SKM-1 treated with dmso at 0.1 percent for 144 hours (cell line): ENCODE measurements at regions not wholly inside any gene's neighbourhood (a gene's known extent, or its start where the extent isn't known, plus 50 kb on each side); places are given as distances from the start of the nearest gene placed in this dataset.

Source experiments
- DNase-seq: peaks from one replicate; lab custom pipeline; 2025; ENCODE audit not compliant: unreplicated experiment; lab: John Stamatoyannopoulos, UW

DNA sequence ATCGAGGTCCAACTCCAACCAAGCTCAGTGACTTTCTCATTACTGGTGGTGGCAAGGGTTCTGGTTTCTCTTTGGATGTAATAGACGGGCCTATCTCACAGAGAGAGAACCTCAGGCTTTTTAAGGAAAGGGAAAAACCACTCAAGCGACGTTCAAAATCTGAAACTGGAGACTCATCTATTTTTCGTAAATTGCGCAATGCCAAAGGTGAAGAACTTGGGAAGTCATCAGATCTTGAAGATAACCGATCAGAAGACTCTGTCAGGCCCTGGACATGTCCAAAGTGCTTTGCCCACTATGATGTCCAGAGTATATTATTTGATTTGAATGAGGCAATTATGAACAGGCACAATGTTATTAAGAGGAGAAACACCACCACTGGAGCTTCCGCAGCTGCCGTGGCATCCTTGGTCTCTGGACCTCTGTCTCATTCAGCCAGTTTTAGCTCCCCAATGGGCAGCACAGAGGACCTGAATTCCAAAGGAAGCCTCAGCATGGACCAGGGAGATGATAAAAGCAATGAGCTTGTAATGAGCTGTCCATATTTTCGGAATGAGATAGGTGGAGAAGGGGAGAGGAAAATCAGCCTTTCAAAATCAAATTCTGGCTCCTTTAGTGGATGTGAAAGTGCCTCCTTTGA, 343.5 kb upstream of the RGS6 start:
- DNase-seq, result no peak

DNA sequence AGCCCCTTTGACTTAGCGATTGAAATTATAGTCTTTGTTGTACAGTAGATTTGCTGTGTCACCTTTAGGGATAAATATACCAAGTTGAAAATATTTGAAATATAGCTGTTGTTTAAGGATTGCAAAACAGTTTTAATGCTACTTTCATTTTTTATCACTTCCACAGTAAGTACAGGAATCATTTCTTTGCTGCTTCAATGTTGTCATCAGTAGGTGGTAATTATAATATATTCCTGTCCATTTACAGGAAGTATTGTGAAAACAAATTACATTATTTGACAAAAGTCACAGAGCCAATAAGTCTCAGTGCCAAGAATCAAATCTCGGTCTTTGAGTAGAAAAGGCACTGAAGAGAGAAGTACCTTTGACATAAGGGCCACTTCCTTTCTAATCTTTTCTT, 342.6 kb upstream of the RGS6 start:
- DNase-seq, result no peak

DNA sequence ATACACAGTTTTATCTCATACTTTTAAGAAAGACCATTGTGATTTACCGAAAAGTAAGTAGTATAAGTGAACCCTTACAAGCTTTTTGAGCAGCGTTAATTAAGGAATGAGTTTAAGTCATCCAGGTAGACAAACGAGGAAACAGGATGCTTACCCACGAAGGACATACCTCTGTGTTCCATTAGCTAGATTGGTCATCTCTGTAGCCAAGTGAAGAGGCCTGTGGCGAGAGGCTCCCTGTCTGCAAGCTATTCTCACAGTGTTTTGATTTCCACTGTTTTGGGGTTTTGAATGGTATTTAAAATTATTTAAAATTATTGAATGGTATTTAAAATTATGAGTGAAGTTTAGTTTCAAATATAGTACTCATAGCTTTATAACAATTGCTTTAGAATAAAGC, 342.1 kb upstream of the RGS6 start:
- DNase-seq, result no peak

DNA sequence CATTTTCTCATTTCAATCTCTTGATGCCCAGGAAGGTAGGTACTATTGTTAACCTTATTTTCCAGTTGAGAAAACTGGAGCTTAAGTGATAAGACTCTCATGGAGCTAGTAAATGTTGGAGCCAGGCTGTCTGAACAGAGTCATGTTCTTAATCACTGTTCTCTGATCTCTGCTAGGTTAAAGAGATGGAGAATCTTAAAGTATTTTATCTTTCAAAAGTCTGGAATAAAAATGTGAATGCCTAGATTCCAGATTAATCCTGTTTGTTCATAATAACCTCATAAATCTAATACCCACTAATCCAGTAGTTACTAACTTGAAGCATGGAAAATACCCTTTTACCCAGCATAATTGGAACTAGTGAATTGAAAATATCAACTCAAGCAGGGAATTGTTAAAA, 341.0 kb upstream of the RGS6 start:
- no peak for DNase-seq

DNA sequence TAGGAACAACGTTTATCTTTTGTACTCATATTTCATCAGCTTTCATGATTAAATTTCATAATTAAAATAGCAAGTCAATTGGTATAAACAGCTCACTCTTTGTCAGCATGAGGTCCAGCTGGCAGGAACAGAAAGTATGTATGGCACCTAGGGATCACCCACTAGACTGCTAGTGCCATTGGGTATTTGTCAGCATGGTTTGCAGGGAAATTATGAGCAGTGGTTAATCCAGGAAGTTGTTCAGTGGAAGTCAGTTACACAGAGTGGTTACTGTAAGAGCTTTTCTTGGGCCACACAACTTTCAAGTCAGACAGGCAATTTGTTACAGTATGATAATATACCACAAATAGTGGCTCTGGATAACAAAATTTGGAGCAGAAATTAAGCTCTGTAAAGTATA, 340.3 kb upstream of the RGS6 start:
- peak; percentile 1 for DNase-seq

DNA sequence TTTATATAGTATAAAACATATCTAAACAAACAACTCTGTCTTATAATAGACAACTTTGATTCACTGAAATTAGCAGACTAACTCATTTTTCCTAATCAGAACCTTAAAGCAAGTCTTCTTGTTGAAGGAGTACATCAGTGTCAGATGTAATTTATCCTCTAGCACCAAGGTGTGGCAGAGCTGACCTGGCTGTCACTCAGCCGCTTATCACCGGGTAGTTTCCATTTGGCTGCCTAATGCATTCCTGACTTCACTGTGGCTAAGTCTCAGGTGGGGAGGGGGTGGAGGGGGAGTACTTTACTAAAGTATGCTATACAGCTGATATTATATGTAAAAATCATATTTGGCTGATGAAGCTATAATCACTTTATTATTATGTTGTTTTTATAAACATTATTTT, 339.9 kb upstream of the RGS6 start:
- DNase-seq, result no peak

DNA sequence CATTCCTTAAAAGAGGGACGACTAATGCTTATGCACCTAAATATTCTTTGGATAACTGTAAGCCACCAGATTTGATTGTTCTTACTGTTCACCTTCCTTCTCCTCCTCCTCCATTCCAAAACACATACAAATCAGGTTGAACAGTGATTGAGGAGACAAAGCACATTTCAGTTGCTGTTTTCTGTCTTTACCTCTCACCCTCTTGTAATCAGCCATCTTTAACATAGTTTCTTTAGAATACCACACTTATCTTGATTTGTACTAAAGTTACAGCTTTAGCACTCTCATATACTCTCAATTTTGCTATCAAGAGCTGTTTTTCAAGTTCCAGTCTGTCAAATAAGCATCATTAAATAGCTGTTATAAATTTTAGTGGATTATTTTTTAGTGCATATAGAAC, 338.3 kb upstream of the RGS6 start:
- DNase-seq, result no peak

DNA sequence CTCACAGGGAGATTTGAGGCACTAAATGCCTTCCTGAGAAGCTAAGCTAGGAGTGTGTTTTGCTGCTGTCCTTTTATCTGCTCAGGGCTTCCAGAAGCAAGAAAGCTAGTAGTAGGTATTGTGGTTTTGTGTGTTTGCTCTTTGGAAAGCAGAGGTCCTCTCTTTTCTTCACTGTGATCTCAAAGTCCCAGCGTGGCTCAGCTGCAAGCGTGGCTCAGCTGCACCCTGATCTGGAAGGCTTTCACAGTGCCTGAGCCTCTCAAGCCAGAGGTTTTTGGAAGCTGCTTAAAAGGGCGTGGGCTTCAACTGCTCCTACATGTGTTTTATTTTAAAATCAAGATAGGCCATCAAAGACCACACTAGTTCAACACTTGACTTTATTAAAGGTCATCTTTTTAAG, 337.4 kb upstream of the RGS6 start:
- no peak for DNase-seq

DNA sequence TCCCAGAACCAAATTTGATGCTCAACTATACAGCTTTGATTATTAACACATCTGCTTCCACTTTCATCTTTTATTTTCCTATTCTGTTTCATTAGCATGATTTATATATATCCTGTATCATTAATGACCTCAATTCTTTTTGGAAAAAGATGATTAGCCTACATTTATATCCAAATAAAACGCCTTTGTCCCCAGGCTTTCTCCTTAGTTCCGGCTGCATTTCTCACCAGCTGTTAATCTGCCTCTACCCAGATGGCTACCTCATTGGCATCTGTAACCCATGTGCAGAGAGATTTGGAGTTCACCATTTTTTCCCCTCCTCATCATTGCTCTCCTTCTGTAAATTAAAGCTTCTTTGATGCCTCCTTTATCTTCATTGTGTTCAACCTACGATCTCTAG, 336.8 kb upstream of the RGS6 start:
- no peak for DNase-seq

DNA sequence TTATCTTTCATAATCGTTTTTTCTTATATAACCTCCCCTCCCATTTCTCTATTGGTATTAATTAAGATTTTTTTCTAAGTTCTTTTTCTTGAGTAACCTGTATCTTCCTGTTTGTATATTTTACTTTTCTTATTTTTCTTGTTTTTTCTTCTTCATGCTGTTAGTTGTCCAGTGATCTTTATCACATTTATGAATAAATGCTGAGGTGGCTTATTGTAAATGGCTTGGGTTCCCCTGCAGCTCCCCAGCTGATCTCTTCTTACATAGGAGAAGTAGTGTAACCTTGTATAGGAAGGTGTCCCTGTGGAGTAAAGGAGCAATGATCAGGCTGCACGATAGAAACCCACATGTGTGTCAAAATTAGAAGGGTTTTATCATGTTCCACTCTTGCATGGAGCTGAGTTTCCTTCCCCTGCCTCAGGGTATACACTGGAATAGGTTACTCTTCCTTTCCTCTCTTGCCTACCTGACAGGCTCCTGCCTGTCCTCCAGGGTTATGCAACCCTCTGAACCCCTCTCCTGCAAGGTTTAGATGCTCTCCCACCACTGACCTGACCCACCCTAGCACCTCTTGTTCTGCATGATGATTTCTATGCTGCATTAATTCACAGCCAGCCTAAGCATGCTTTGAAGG, 334.8 kb upstream of the RGS6 start:
- DNase-seq, result no peak

DNA sequence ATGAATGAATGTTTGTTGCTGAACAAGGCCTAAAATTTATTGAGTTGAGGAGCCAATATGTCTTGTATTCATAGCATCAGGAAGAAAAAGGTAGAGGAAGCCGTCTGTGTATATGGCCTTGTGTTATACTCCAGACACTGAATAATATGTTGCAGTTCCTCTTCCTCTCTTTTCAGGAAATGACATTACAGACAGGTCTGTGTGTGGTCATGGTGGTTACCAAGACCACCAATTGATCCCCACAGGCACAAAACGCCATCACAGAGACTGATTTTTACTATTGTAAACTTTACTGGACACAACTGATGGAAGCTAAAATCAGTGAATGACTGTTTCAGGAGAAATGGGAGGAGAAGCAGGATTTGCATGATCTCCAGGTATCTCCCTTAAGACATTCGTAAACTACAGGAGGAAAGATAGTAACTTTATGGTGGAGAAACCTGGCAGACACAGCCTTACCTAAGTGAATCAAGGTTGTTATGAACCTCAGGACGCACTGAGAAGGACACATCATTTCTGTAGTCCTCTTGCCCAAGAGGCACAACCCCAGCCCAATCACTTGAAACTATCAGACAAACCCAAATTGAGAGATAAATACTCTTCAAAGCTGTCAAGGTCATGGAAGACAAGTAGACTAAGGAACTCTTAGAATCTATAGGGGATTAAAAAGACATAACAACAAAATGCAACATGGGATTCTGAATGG, 334.1 kb upstream of the RGS6 start:
- peak; percentile 30 for DNase-seq

DNA sequence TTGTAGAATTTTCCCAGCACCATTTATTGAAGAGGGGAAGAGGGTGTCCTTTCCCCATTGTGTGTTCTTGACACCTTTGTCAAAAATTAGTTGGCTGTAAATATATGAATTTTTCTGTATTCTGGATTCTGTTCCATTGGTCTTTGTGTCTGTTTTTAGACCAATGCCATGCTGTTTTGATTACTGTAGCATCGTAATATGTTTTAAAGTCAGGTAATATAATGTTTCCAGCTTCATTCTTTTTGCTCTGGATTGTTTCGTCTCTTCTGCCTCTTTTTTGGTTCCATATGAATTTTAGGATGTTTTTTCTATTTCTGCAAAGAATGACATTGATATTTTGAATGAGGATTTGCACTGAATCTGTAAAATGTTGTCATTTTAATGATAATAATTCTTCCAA, 331.9 kb upstream of the RGS6 start:
- no peak for DNase-seq

DNA sequence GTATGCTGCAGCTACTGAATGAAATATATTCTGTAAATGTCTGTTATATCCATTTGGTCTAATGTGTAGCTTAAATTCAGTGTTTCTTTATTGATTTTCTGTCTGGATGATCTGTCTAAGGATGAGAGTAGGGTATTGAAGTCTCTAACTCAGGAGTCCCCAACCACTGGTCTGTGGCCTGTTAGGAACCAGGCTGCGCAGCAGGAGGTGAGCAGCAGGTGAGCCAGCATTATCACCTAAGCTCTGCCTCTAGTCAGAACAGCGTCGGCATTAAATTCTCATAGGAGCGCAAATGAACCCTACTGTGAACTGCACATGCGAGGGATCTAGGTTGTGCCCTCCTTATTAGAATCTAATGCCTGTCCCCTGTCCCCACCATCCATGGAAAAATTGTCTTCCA, 329.7 kb upstream of the RGS6 start:
- no peak for DNase-seq

DNA sequence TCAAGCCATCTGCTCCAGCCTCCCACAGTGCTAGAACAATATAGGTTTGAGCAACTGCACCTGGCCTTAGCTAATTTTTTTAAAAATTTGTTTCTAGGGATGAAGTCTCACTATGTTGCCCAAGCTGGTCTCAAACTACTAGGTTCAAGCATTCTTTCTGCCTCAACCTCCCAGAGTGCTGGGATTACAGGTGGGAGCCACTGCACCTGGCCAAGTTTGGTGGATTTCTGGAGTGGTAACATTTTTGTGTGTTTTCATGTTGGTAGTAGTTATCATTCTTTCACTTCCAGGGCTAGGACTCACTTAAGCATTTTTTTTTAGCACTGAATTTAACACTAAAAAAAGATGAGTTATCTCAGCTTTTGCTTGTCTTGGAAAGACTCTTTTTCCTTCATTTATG, 328.0 kb upstream of the RGS6 start:
- no peak for DNase-seq

DNA sequence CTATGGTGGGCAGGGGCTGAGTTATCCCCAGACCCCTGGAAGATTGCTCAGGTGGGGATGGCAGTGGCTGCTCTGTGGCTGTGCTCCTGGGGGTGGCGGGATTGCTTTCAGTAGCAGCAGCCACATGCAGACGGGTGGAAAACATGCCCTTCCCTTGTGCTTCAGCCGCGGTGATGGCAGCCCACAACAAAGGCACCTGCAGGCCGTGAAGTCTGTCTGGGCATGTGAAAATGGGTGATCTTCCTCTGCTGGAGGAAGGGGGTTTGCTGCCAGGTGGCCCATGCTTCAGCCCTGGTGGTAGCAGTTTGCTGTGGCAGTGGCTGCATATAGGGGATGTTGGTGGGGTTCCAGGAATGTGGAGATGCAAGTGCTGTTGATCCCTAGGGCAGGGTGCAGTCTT, 326.2 kb upstream of the RGS6 start:
- no peak for DNase-seq

DNA sequence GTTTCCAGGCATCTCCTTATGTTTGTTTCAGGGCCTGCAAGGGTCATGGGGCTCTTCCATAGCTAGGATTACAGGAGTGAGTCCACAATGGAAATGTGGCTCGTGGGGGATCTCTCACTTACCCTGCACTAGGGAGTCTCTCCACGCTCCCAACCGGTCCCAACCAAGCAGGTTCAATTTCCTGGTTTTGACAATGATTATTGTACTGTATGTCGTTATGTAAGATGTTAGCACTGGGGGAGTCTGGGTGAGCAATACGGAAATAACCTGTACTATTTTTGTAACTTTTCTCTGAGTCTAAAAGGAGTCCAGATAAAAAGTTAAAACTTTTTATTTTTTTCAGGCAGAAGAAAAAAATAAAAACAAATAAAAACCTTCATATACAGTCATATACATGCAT, 325.7 kb upstream of the RGS6 start:
- DNase-seq, result no peak

DNA sequence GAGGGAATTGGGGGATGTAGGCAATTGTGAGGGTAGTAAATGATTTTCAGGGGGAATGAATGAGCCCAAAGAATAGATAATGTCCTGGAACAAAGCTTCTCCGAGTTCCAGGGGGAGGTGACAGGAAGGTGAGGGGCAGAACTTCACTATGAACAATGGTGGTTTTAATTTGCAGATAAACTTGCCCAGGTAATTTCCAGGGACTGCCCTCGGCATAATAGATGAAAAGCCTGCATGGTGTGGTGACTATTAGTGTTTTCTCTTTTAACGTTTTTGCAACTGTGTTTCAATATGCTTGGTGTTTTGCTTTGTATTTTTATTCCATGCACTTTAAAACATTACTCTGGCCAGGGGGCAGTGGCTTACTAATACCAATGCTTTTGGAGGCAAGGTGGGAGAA, 325.2 kb upstream of the RGS6 start:
- DNase-seq, result no peak

DNA sequence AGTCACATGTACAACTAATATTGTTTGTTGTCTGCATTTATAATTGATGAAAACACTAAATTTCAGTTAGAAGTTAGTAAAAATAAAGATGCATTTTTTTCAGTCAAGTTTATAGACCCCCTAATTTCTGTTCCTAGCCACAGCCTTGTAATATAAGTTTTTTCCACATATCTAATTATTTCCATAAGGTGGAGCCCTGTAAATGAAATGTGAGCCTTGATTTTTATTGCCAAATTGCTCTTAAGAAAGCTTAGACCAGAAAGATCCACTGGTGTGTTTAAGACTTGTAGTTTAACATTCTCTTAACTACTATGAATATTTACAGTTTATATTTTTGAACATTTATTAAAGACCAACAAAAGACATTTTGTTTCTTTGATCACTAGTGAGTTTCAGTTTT, 322.1 kb upstream of the RGS6 start:
- no peak for DNase-seq

DNA sequence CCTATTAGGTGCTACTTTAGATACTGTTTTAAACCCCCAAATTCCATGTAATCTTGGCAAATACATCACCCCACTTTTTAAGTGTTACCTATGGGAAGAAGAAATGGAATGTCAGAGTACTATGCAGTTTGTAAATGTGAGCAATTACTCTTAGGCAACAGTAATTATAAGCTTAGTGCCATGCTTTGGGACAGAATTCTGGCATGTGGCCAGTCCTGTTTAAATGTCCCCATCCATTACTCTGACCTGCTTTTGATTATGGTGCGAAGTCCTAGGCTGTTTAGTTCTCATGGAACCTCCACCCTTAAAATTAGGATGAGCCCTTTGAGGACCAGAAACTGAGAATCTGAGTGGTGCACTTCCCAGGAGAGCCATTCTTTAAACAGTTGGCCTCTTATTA, 321.4 kb upstream of the RGS6 start:
- no peak for DNase-seq

DNA sequence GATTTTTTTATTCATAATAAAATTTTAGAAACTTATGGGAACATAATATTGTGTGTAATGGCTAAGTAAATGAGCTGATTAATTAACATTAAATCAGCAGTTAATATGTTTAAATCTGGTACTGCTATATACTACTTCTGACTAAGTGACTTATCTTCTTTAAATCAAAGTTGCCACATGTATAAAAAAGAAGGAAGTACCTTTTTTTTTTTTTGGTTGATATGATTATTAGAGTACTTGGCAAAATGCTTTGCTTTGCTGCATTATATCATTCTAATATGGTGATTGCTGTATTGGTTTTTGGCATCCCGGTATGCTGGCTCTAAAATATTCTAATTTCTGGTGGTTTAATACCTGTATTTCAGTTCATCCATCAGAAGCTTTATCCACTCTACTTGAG, 319.1 kb upstream of the RGS6 start:
- no peak for DNase-seq

DNA sequence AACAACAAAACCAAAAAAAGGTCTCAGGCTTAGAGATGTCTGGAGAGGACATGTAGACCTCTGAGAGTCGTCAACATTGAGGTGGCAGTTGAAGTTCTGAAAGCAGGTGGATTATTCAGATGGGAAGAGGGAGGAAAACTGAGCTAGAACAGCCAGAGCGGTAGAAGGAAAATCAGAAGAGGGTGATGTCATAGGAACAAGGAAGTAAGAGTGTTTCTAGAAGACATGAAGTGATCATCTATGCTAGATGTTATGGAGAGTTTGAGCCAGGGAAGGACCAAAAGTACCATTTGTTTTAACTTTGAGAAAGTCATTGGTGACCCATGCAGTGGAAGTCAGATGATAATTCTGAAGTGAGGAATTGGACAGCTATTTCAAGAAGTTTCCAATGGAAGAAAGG, 316.2 kb upstream of the RGS6 start:
- DNase-seq, result no peak

DNA sequence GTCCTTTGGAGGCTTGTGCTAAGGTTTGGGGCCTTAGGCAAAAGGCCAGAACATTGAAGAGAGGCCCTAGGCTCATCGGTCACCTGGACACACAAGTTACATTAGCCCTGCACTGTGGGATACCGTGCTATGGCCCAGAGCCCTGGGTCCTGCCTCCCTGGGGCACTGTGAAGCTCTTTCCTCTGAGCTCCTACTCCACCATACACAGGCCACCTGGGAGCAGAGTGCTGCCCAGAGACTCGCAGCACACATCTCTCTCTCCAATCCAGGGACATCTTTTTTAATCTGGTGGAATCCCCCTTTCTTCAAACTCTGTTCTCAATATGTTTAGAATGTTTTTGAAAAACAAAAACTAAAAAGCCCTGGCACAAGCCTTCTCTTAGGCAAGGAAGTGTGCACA, 314.2 kb upstream of the RGS6 start:
- no peak for DNase-seq

DNA sequence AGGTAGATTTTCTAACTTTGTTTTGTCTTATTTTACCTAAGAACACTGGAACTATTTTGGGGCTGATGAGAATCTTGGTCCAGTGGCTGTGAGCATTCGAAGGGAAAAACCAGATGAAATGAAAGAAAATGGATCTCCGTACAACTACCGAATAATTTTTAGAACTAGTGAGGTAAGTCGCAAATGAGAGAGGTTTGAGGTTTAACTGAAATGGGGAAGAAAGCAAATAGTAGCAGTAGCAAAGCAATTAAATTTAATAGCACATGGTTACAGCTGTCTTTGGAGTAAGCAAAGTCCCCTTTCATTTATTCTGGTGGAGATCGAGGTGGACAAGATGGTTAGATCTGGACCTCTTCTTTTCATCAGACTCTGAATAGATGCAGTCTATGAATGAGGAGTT, 313.5 kb upstream of the RGS6 start:
- no peak for DNase-seq
